HPDE6-E6E7 (cell line): ENCODE measurements at regions not wholly inside any gene's neighbourhood (a gene's known extent, or its start where the extent isn't known, plus 50 kb on each side); places are given as distances from the start of the nearest gene placed in this dataset.

Experiments
- DNase-seq: peaks from one replicate; pipeline ENCODE4 v3.0.0; 2011; ENCODE audit warnings: missing footprints; ENCODE audit errors: extremely low spot score

DNA sequence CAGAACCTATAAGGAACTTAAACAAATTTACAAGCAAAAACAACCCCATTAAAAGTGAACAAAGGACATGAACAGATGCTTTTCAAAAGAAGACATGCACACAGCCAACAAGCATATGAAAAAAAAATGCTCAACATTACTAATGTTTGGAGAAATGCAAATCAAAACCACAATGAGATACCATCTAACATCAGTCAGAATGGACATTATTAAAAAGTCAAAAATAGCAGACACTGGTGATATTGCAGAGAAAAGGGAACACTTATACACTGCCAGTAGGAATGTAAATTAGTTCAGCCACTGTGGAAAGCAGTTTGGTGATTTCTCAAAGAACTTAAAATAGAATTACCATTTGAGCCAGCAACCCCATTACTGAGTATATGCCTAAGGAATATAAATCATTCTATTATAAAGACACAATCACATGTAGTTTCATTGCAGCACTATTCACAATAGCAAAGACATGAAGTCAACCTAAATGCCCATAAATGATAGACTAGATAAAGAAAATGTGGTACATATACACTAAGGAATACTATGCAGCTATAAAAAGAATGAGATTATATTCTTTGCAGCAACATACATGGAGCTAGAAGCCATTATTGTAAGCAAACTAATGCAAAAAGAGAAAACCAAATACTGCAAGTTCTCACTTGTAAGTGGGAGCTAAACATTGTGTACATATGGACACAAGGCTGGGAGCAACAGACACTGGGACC lies 1509.4 kb downstream of the TECRL start:
- DNase-seq: no peak

DNA sequence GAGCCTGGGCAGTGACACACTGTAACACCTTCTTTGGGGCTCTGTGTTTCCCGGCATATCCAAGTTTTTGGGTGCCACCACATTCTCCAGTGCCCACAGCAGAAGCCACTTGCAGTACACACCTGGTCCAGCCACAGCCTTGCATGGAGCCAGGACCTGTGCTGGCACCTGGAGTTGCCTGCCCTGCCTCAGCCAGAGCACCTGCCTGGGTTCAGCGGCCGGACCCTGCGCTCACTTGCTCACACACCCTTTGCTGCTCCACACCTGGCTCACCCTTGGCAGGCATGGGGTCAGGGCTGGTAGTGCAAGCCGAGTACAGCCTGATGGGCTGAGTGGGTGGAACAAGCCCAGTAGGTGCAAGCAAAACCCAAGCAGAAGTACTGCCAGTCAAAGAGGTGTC lies 1511.1 kb downstream of the TECRL start:
- no peak for DNase-seq

GRCh38 chr4:62896721-62897120 lies 1512.5 kb downstream of the TECRL start:
- no peak for DNase-seq

DNA sequence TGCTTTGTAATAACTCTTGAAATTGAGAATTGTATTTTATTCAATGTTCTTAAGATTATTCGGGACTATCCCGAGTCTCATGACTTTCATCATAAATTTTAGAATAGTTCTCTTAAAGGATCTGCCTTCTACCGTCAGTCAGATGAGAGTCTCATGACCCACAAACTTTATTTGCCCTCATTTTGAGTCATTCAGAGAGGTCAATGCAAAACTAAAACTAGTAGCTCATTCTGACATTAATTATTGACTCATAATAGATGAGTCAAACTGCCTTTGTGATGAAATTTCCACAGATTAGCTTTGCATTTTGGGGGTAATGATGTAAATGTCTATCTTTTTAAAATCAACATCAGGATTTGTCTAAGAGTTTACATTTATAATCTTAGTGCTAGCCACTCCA lies 1527.3 kb downstream of the TECRL start:
- DNase-seq: peak; percentile 2

DNA sequence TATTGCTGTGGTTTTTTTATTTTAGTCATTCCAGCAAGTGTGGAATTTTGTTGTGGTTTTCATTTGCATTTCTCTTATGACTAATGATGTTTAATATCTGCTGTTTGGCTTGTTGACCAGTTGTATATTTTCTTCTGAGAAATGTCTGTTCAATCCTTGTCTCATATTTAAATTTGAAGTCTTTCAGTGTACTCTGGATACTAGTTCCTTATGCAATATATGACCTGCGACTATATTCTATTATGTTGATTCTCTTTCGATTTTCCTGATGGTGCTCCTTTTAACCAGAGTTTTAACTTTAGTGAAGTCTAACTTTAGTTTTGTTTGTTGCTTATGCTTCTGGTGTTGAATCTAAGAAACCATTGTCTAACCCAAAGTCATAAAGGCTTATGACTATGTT lies 1528.0 kb downstream of the TECRL start:
- no peak for DNase-seq

GRCh38 chr4:62872856-62873255 lies 1536.4 kb downstream of the TECRL start:
- no peak for DNase-seq

DNA sequence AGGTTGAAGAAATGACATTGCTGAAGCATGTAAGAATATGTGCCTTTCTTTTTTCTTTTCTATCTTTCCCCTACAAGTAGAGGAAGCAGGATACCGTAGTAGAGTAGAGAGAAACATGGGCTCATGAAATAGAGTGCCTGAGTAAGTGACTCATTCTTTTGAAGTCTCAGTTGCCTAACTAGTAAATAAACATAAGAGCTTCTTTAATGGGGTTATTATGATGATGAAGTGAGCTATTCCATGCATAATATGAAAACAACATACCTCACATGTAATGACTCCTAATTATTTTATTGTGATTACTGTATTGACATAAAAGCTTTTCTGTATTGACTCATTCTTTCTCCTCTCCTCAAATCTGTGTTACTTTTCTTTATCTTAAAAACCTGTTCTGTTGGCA lies 1538.2 kb downstream of the TECRL start:
- peak; percentile 1 for DNase-seq

- no peak for DNase-seq
Observed at GRCh38 chr4:62870451-62870850, 1538.8 kb downstream of the TECRL start.

DNA sequence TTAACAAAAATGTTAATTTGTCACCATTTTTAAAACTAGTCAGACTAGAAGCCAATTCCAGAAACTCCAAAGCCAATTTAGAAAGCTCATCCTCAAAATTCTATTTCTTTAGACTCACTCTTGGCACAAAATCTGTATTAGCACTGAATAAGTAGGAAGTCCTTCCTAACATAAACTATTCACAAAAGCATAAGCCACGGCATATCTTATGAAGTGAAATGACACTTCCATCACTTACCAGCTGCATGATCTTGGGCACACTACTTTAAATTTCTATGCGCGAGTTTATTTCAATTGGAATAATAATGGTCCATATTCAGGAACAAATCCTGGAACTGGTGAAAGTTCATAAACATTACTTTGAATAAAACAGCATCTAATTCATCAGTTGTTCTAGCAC lies 1544.0 kb downstream of the TECRL start:
- no peak for DNase-seq

DNA sequence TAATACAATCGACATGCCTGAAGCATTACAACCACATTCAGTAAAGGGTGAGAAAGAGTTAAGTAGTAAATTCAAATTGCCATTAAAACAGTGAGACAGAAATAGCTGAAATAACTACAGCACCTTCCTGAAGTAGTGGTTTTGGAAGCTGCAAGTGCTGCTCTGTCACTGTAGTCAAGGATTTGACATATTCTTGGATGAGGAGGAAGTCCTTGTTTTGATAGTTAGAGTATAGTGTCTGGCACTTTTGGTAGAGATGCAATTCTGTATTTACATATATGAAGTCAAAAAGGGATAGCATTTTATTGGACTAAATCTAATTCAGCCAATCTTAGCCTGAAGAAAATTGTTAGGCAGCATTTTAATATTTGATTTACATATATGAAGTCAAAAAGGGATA lies 1559.6 kb downstream of the TECRL start:
- DNase-seq: no peak

GRCh38 chr4:62835631-62836030 lies 1573.6 kb downstream of the TECRL start:
- DNase-seq: no peak

DNA sequence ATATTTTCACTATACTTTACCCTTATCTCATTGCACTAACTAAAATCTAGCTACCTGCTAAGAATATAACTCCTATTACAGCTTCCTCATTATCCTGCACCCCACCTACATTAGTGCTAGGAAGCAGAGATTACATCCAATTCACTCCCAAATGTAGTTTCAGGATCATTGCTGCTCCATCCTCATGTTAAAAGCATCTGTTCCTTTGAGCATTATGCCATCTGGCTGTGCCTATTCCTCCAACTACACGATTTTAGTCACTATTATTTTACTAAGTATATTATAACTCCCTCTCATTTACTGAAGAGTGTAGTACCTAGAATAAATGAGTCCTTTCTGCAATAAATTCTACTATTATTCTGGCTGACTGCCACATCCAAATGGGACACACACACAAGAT lies 1586.9 kb downstream of the TECRL start:
- no peak for DNase-seq

GRCh38 chr4:62816566-62816965 lies 1592.7 kb downstream of the TECRL start:
- DNase-seq: no peak

DNA sequence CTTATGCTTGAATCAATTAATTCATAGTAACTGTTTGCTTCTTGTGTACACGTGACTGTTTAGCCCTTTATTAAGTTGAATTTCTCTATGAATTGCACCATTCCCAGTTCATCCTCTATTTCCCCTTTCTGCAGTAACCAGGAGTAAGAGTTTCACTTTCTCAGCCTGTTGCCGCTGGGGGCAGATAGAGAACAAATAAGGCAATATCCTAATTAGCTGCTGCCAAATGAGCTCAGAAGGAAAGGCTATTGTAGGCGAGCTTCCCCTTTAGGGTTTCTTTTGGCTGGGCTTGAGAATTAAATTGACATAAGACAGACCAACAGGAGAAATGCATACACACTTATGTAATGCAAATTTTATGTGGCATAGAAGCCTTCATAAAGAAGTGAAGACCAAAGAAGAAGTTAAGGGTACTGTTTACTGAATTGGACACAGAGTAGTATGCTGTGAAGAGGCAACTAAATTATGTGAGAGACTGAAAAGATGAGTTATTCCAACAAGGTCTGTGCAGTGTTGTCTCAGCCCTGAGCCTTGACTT lies 1594.7 kb downstream of the TECRL start:
- no peak for DNase-seq

- DNase-seq: no peak
Observed at GRCh38 chr4:62806816-62807215, 1602.4 kb downstream of the TECRL start.

DNA sequence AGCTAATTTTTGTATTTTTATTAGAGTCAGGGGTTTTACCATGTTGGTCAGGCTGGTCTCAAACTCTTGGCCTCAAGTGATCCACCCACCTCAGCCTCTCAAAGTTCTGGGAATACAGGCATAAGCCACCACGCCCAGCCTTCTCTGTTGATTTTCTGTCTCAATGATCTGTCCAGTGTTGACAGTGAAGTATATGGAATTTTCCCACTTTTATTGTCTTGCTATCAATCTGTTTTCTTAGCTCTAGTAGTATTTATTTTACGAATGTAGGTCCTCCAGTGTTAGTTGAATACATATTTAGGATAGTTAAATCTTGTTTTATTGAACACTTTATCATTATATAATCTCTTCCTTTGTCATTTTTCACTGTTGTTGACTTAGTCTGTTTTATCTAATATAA lies 1603.9 kb downstream of the ADGRL3 start:
- DNase-seq: no peak

- no peak for DNase-seq
Observed at GRCh38 chr4:62797221-62797620, 1597.1 kb downstream of the ADGRL3 start.

GRCh38 chr4:62791386-62791785 lies 1591.3 kb downstream of the ADGRL3 start:
- DNase-seq: no peak

DNA sequence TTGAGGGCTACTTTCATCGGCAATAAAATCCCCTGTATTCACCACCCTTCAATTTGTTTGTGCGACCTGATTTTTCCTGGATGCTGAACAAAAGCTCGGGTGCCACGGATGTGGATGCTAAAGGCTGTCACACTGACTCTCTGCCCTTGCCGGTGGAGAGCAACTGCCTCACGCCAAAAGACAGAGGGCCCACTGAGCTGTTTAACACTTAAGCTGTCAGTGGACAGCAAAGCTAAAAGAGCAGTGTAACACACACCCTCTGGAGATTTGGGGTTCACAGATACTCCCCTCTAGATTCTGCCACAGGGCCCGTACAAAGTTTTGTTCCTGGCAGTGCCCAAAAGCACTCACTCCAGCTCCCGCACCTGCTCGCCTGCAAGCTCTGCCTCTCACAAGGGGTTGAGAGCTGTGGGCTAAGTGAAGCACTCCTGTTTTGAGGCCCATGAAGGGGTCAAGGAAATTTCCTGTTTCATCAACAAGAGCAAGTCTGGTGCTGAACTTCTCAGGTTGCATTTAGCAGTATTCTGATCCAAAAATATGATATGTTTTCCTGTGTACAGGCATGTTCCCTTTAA lies 1571.9 kb downstream of the ADGRL3 start:
- DNase-seq: no peak

GRCh38 chr4:62740296-62740695 lies 1540.2 kb downstream of the ADGRL3 start:
- no peak for DNase-seq

DNA sequence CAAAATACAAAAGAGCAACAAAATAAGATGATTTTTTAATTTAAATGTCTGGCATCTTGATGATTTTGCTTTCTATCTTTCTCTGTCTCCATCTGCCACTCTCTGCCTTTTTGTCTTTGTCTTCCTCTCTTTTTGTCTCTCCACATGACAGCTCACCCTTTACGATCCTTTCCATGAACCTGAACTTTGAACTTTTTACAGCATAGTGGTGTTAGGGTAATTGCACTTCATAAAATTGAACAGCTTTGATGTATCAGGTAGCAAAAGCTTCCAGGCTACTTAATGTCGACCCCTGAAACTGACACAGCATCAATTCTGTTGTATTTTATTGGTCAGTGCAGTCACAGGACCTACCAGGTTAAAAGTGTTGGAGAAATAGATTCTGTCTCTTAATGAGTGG lies 1517.0 kb downstream of the ADGRL3 start:
- no peak for DNase-seq

DNA sequence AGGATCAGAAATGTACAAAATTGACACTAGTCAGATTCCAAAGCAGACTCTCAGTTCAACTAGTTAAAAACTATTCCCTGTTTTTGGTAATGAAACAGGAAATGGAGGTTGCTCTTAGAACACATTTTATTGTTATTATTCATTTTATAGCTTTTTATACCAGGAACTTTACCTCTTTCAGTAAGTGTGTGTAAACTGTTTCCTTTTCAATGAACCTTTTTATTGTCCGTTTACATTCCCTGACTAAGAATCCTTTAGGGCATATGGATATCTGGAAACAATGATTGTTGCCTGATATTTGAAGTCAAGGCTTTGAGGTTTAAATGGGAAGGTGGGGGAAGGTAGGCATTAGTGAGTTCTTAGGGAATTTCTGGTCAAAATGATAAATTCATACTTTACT lies 1511.4 kb downstream of the ADGRL3 start:
- no peak for DNase-seq

DNA sequence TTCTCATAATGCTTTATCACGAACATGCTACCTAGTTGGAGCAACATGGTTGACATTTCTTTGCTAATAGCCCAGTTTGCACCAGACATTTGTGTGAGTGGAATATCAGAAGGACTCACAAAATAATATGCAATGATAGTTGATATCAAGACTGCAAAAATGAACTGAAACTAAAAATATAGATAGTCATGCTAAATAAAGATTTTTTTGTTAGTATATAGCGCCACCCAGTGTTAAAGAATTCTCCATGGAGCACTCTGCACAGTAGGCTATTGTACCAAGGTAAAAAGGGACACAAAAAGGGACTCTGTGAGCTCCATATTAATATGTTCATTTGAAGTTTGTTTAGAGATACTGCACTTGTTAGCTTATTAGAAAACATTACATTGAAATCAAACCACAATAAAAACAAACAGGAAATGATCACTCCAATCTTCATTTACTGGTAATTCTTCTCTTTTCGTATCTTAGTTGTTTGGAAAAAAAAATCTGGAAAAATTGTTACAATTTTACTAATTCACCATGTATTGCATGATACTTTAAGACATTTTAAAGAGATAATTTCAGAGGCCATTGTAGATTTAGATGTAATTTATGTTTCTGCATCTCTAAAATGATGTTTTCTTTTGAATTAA lies 1509.6 kb downstream of the ADGRL3 start:
- DNase-seq: peak; percentile 7
